ENCODE measurements at regions not wholly inside any gene's neighbourhood (a gene's known extent, or its start where the extent isn't known, plus 50 kb on each side); places are given as distances from the start of the nearest gene placed in this dataset.

- TF ChIP-seq EP300 (IDR thresholded peaks at IDR 0.05) (no peak), CTCF (IDR thresholded peaks at IDR 0.05) (no peak)
Observed at GRCh38 chrX:39930786-39931528, 166.8 kb downstream of the BCOR start.

Data from ovary (tissue), 3 donors.